Liver (tissue), 8 donors: ENCODE measurements at regions not wholly inside any gene's neighbourhood (a gene's known extent, or its start where the extent isn't known, plus 50 kb on each side); places are given as distances from the start of the nearest gene placed in this dataset.

Experiments used
- DNase-seq: peaks from one replicate; pipeline ENCODE4 v3.0.0-alpha.2; 2017; ENCODE audit warnings: low spot score
- H3K27ac ChIP-seq, 2 donors: one replicate each; pipeline ENCODE4 v1.7.0; 2013; ENCODE audit warnings: inconsistent platforms in 2 of 2, low read length in 2 of 2, control low read depth in 1 of 2, low read depth in 1 of 2, mild to moderate bottlenecking in 1 of 2
- H3K27me3 ChIP-seq, 4 donors: one replicate each; pipeline versions ENCODE4 v1.6.1 to v1.7.0; 2013; ENCODE audit warnings: low read length in 3 of 4, inconsistent platforms in 1 of 4, mild to moderate bottlenecking in 1 of 4, moderate library complexity in 1 of 4; ENCODE audit not compliant: control insufficient read depth in 4 of 4, insufficient read depth in 4 of 4
- H3K36me3 ChIP-seq, 4 donors: one replicate each; pipeline versions ENCODE4 v1.6.1 to v1.7.0; 2013; ENCODE audit warnings: low read length in 3 of 4, mild to moderate bottlenecking in 3 of 4, low read depth in 1 of 4, moderate library complexity in 1 of 4; ENCODE audit not compliant: control insufficient read depth in 4 of 4, insufficient read depth in 3 of 4
- H3K4me1 ChIP-seq, 4 donors: one replicate each; pipeline versions ENCODE4 v1.6.1 to v1.7.0; 2013; ENCODE audit warnings: low read length in 3 of 4, mild to moderate bottlenecking in 3 of 4, moderate library complexity in 1 of 4; ENCODE audit not compliant: control insufficient read depth in 4 of 4, insufficient read depth in 4 of 4
- H3K4me3 ChIP-seq, 3 donors: one replicate each; pipeline versions ENCODE4 v1.6.1 to v1.7.0; 2013; ENCODE audit warnings: low read length in 3 of 3, control low read depth in 1 of 3, low read depth in 1 of 3, mild to moderate bottlenecking in 1 of 3
- H3K9ac ChIP-seq, 2 donors: one replicate each; pipeline ENCODE4 v1.7.0; 2013; ENCODE audit warnings: low read length in 2 of 2, mild to moderate bottlenecking in 2 of 2, moderate library complexity in 2 of 2, control low read depth in 1 of 2, low read depth in 1 of 2
- H3K9me3 ChIP-seq, 4 donors: one replicate each; pipeline versions ENCODE4 v1.6.1 to v1.7.0; 2013; ENCODE audit warnings: low read length in 3 of 4; ENCODE audit not compliant: control insufficient read depth in 4 of 4
- ATF3 ChIP-seq: IDR thresholded peaks from 2 replicates; pipeline ENCODE4 v1.6.1; 2016; ENCODE audit warnings: antibody characterized with exemption
- EGR1 ChIP-seq, 2 donors: IDR thresholded peaks; 2 replicates each; pipeline ENCODE4 v1.6.1; 2016 to 2018; ENCODE audit warnings: antibody characterized with exemption in 2 of 2, low read depth in 2 of 2
- FOXA1 ChIP-seq: IDR thresholded peaks from 2 replicates; pipeline ENCODE4 v1.6.1; 2016; ENCODE audit warnings: antibody characterized with exemption
- HNF4A ChIP-seq, 2 donors: conservative IDR thresholded peaks; 2 replicates each; pipeline ENCODE4 v1.6.1; 2016; ENCODE audit warnings: antibody characterized with exemption in 2 of 2, mild to moderate bottlenecking in 2 of 2
- HNF4G ChIP-seq: IDR thresholded peaks from 2 replicates; pipeline ENCODE4 v1.6.1; 2016; ENCODE audit warnings: antibody characterized with exemption
- JUND ChIP-seq, 2 donors: IDR thresholded peaks; 2 replicates each; pipeline ENCODE4 v1.6.1; 2016; ENCODE audit warnings: antibody characterized with exemption in 2 of 2
- NR2F2 ChIP-seq: IDR thresholded peaks from 2 replicates; pipeline ENCODE4 v1.6.1; 2016; ENCODE audit warnings: antibody characterized with exemption
- REST ChIP-seq: IDR thresholded peaks from 2 replicates; pipeline ENCODE4 v1.6.1; 2016; ENCODE audit warnings: antibody characterized with exemption, mild to moderate bottlenecking
- RXRA ChIP-seq, 2 donors: IDR thresholded peaks; 2 replicates each; pipeline ENCODE4 v1.6.1; 2017 to 2018; ENCODE audit warnings: antibody characterized with exemption in 2 of 2, mild to moderate bottlenecking in 1 of 2
- SP1 ChIP-seq: IDR thresholded peaks from 2 replicates; pipeline ENCODE4 v1.6.1; 2018; ENCODE audit warnings: antibody characterized with exemption, mild to moderate bottlenecking
- TAF1 ChIP-seq: conservative IDR thresholded peaks from 2 replicates; pipeline ENCODE4 v1.6.1; 2016; ENCODE audit warnings: antibody characterized with exemption, mild to moderate bottlenecking
- YY1 ChIP-seq: IDR thresholded peaks from 2 replicates; pipeline ENCODE4 v1.6.1; 2016; ENCODE audit warnings: antibody characterized with exemption, mild to moderate bottlenecking
- WGBS: extraction: QIAGEN DNeasy Blood & Tissue Kit; methylation state at CpG from one replicate; pipeline ENCODE4 v1.1.7; 2013; 5-methylcytosine and 5-hydroxymethylcytosine counted together
- TF ChIP-seq, protein P1 (sequence below): fragments of 150-350 bp; IDR thresholded peaks from 2 replicates; pipeline ENCODE4 v1.5.1; 2017; ENCODE audit warnings: improper control_type of control experiment, low read depth, low read length; ENCODE audit not compliant: missing input control
- donor health status: healthy.
- donor health status: healthy.
- donor health status: healthy.
- donor health status: healthy.
- donor health status: healthy.

- TF ChIP-seq REST (no peak), ATF3 (no peak), HNF4A (conservative IDR thresholded peaks at IDR 0.05) (no peak), HNF4G (no peak), SP1 (no peak), RXRA (IDR thresholded peaks at IDR 0.05) (no peak), NR2F2 (no peak)
Measured at GRCh38 chr2:103738108-103738507, 976.3 kb downstream of the TMEM182 start (continued).

DNA sequence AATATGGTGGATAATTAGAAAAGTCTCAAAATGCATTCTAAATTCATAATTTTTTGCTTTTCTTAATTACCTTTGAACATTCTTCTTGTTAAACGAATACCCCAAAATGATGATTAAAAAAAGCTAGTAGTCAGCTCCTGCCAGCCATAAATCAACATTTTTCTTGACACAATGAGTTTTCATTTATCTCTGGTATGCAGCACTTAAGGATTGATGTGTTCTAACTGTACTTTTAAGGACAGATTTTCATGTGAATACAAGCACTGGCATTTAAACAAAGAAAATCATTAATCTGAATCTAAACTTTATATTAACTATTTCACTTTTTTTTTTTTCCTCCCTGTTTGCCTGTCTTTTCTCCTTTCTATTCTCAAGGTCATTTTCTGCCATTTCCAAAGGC lies 976.8 kb downstream of the TMEM182 start:
- H3K27ac ChIP-seq = no peak overlapping the region
- TF ChIP-seq YY1 = no peak
- TF ChIP-seq FOXA1 = no peak
- no peak for TF ChIP-seq TAF1
- no peak for TF ChIP-seq EGR1 (IDR thresholded peaks at IDR 0.05; ENCODE audit: low read depth in 2 of 2)
- TF ChIP-seq RXRA (IDR thresholded peaks at IDR 0.05) = no peak
- no peaks in the 10 kb centered on the region for H3K4me1 ChIP-seq
- H3K9me3 ChIP-seq = peaks cover 0 to 4% (median 2%) of the 10 kb centered on the region in 4 donors
- WGBS = 51% methylated on average over 1 of the region's 1 CpG
- no peaks in the 10 kb centered on the region for H3K36me3 ChIP-seq
- DNase-seq = no peak
- H3K27me3 ChIP-seq = no peaks in the 10 kb centered on the region
- H3K4me3 ChIP-seq = no peak overlapping the region
- H3K9ac ChIP-seq = no peak overlapping the region

GRCh38 chr2:103739186-103739585 lies 977.4 kb downstream of the TMEM182 start:
- Histone ChIP-seq H3K27me3 (no peaks in the 10 kb centered on the region), H3K4me1 (no peaks in the 10 kb centered on the region), H3K36me3 (no peaks in the 10 kb centered on the region), H3K9ac (no peak overlapping the region), H3K27ac (no peak overlapping the region), H3K9me3 (peaks cover 0 to 2% (median under 1%) of the 10 kb centered on the region in 4 donors), H3K4me3 (no peak overlapping the region)
- TF ChIP-seq, protein P1, sequence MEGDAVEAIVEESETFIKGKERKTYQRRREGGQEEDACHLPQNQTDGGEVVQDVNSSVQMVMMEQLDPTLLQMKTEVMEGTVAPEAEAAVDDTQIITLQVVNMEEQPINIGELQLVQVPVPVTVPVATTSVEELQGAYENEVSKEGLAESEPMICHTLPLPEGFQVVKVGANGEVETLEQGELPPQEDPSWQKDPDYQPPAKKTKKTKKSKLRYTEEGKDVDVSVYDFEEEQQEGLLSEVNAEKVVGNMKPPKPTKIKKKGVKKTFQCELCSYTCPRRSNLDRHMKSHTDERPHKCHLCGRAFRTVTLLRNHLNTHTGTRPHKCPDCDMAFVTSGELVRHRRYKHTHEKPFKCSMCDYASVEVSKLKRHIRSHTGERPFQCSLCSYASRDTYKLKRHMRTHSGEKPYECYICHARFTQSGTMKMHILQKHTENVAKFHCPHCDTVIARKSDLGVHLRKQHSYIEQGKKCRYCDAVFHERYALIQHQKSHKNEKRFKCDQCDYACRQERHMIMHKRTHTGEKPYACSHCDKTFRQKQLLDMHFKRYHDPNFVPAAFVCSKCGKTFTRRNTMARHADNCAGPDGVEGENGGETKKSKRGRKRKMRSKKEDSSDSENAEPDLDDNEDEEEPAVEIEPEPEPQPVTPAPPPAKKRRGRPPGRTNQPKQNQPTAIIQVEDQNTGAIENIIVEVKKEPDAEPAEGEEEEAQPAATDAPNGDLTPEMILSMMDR = no peak
- WGBS = 83% methylated on average over 3 of the region's 3 CpGs
- DNase-seq = no peak

GRCh38 chr2:103739921-103740320 lies 978.1 kb downstream of the TMEM182 start:
- H3K36me3 ChIP-seq = no peaks in the 10 kb centered on the region
- no peak overlapping the region for H3K9ac ChIP-seq
- no peaks in the 10 kb centered on the region for H3K4me1 ChIP-seq
- no peak overlapping the region for H3K4me3 ChIP-seq
- TF ChIP-seq, protein P1 = no peak
- TF ChIP-seq RXRA (IDR thresholded peaks at IDR 0.05) (no peak), JUND (IDR thresholded peaks at IDR 0.05) (no peak)
- WGBS = 69% methylated on average over 1 of the region's 1 CpG
- no peaks in the 10 kb centered on the region for H3K27me3 ChIP-seq
- peaks cover 0 to 2% (median under 1%) of the 10 kb centered on the region in 4 donors for H3K9me3 ChIP-seq
- no peak for DNase-seq
- H3K27ac ChIP-seq = no peak overlapping the region
